Lower lobe of right lung (tissue), 2 donors: ENCODE measurements at regions not wholly inside any gene's neighbourhood (a gene's known extent, or its start where the extent isn't known, plus 50 kb on each side); places are given as distances from the start of the nearest gene placed in this dataset.
A peak's percentile ranks its signal among the peaks of the same experiment; 100 is the strongest.
"Not testable (repeated sequence)": the region's sequence is repeated elsewhere in the genome, so short reads cannot be mapped to it uniquely, and the experiment has no call there.

Experiments used
- ATAC-seq, 2 donors: fragments of 200-7000 bp; cut with Tn5 transposase; one replicate each; pipeline ENCODE4 v1.9.1; 2020 to 2022; ENCODE audit warnings: mild to moderate bottlenecking in 2 of 2, moderate library complexity in 2 of 2
- DNase-seq: peaks from one replicate; pipeline ENCODE4 v3.0.0-alpha.2; 2020
- H3K27ac ChIP-seq: fragments of 200-600 bp; one replicate; pipeline ENCODE4 v1.8.0; 2022
- H3K27me3 ChIP-seq: fragments of 200-600 bp; one replicate; pipeline ENCODE4 v1.8.0; 2022; ENCODE audit warnings: low read depth
- H3K36me3 ChIP-seq: fragments of 200-600 bp; one replicate; pipeline ENCODE4 v1.8.0; 2022; ENCODE audit warnings: mild to moderate bottlenecking
- H3K4me1 ChIP-seq: fragments of 200-600 bp; one replicate; pipeline ENCODE4 v1.8.0; 2022
- H3K4me3 ChIP-seq: fragments of 200-600 bp; one replicate; pipeline ENCODE4 v1.8.0; 2022; ENCODE audit warnings: mild to moderate bottlenecking
- H3K9me3 ChIP-seq: fragments of 200-600 bp; one replicate; pipeline ENCODE4 v1.8.0; 2022
- intact Hi-C: fragments of 100-400 bp; cut with DNase I; formaldehyde crosslinking; loops from one replicate; pipeline ENCODE4 v1.11.0; 2022
- TF ChIP-seq, protein P1 (sequence below): fragments of 200-600 bp; IDR thresholded peaks from one replicate; pipeline ENCODE4 v1.8.0; 2022; ENCODE audit warnings: antibody characterized with exemption, mild to moderate bottlenecking
- donor health status: DM: no; HTN: yes; CAD: no; lungs with severe emphysema.

- Histone ChIP-seq H3K4me3 (no peak overlapping the region), H3K9me3 (no peaks in the 10 kb centered on the region), H3K4me1 (no peaks in the 10 kb centered on the region), H3K27ac (no peak overlapping the region), H3K36me3 (no peaks in the 10 kb centered on the region), H3K27me3 (no peaks in the 10 kb centered on the region)
- ATAC-seq = no peak
- no peak for DNase-seq
- intact Hi-C loops = no loop called here
- TF ChIP-seq, protein P1, sequence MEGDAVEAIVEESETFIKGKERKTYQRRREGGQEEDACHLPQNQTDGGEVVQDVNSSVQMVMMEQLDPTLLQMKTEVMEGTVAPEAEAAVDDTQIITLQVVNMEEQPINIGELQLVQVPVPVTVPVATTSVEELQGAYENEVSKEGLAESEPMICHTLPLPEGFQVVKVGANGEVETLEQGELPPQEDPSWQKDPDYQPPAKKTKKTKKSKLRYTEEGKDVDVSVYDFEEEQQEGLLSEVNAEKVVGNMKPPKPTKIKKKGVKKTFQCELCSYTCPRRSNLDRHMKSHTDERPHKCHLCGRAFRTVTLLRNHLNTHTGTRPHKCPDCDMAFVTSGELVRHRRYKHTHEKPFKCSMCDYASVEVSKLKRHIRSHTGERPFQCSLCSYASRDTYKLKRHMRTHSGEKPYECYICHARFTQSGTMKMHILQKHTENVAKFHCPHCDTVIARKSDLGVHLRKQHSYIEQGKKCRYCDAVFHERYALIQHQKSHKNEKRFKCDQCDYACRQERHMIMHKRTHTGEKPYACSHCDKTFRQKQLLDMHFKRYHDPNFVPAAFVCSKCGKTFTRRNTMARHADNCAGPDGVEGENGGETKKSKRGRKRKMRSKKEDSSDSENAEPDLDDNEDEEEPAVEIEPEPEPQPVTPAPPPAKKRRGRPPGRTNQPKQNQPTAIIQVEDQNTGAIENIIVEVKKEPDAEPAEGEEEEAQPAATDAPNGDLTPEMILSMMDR = no peak
Measured at GRCh38 chr3:38957296-38957695, 94.4 kb downstream of the SCN11A start.

- no peaks in the 10 kb centered on the region for H3K27me3 ChIP-seq
- no peak for DNase-seq
- no peaks in the 10 kb centered on the region for H3K4me1 ChIP-seq
- no peaks in the 10 kb centered on the region for H3K36me3 ChIP-seq
- H3K27ac ChIP-seq = no peak overlapping the region
- TF ChIP-seq, protein P1 = no peak
- H3K4me3 ChIP-seq = no peak overlapping the region
- intact Hi-C loops = no loop called here
- ATAC-seq = no peak
- no peaks in the 10 kb centered on the region for H3K9me3 ChIP-seq
Measured at GRCh38 chr3:38952721-38953120, 99.0 kb downstream of the SCN11A start.

- DNase-seq, ATAC-seq, H3K36me3 ChIP-seq, H3K27ac ChIP-seq, intact Hi-C loops, H3K9me3 ChIP-seq, H3K27me3 ChIP-seq, H3K4me1 ChIP-seq, H3K4me3 ChIP-seq: not testable (repeated sequence)
Measured at GRCh38 chr3:38951167-38951566, 100.6 kb downstream of the SCN11A start.

DNA sequence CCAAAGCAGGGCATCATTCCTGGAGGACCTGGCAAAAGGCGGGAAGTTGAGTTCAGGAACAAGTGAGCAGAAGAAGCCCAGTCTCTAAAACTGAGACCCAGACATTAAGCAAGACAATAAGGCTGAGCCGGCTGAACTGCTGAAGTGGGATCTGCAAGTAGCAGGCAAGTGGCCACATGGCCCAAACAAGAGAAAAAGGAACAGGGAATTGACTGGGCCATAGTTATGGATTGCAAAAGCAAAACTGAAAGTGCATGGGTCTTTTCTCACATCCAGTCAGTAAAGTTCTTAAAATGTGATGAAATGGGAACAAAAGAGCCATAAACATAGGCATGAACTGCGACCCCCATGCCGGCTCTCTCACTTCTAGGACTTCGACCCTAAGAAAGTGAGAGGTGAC is 101.2 kb downstream of the SCN11A start:
- H3K4me3 ChIP-seq = no peak overlapping the region
- no peaks in the 10 kb centered on the region for H3K9me3 ChIP-seq
- no peaks in the 10 kb centered on the region for H3K4me1 ChIP-seq
- no peaks in the 10 kb centered on the region for H3K36me3 ChIP-seq
- DNase-seq = no peak
- intact Hi-C loops = no loop called here
- no peaks in the 10 kb centered on the region for H3K27me3 ChIP-seq
- TF ChIP-seq, protein P1 = no peak
- peak; percentile 46 to 75 for ATAC-seq
- H3K27ac ChIP-seq = no peak overlapping the region

GRCh38 chr3:38949994-38950393 is 101.8 kb downstream of the SCN11A start:
- no peak overlapping the region for H3K4me3 ChIP-seq
- H3K9me3 ChIP-seq = no peaks in the 10 kb centered on the region
- TF ChIP-seq, protein P1 = no peak
- H3K27ac ChIP-seq = no peak overlapping the region
- no peaks in the 10 kb centered on the region for H3K4me1 ChIP-seq
- no peaks in the 10 kb centered on the region for H3K36me3 ChIP-seq
- DNase-seq (peak; percentile 66), ATAC-seq (peak; percentile 45 to 58)
- intact Hi-C loops = no loop called here
- no peaks in the 10 kb centered on the region for H3K27me3 ChIP-seq

DNA sequence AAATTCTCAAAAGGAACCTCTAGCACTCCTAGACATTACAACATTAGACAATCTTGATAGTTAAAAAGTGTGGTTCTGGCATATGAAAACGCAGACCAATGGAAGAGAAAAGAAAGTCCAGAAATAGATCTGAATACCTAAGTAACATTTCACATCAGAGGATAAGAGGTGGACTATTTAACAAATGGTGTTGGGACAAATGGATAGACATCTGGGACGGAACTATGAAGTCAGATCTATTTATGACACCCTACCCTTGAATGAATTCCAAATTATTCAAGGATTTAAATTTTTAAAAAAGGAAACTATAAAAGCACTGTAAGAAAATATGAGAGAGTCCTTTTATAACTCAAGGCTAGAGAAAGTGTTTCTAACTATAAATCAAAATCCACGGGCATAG is 111.3 kb downstream of the SCN11A start:
- no peak overlapping the region for H3K27ac ChIP-seq
- intact Hi-C loops = no loop called here
- H3K36me3 ChIP-seq = no peaks in the 10 kb centered on the region
- H3K9me3 ChIP-seq = no peaks in the 10 kb centered on the region
- H3K4me1 ChIP-seq = no peaks in the 10 kb centered on the region
- H3K4me3 ChIP-seq = no peak overlapping the region
- H3K27me3 ChIP-seq = no peaks in the 10 kb centered on the region
- DNase-seq = no peak
- ATAC-seq = no peak
- TF ChIP-seq, protein P1 = no peak
